Esophagus squamous epithelium (tissue), 4 donors: ENCODE measurements at regions not wholly inside any gene's neighbourhood (a gene's known extent, or its start where the extent isn't known, plus 50 kb on each side); places are given as distances from the start of the nearest gene placed in this dataset.

ENCODE experiments used
- POLR2A ChIP-seq, 4 donors: fragments of 450-650 bp; IDR thresholded peaks; one replicate each; pipeline ENCODE4 v1.6.1; 2017; ENCODE audit warnings: antibody characterized with exemption in 4 of 4, mild to moderate bottlenecking in 4 of 4, moderate library complexity in 3 of 4
- TF ChIP-seq, protein P1 (sequence below), 6 experiments: fragments of 450-650 bp in 4 of 6; fragments of 200-600 bp in 2 of 6; sonication (generic) in 2 of 6; IDR thresholded peaks; one replicate each; pipeline ENCODE4 v1.5.1; 2016 to 2019; ENCODE audit warnings: antibody characterized with exemption in 6 of 6, mild to moderate bottlenecking in 4 of 6, moderate library complexity in 4 of 6

DNA sequence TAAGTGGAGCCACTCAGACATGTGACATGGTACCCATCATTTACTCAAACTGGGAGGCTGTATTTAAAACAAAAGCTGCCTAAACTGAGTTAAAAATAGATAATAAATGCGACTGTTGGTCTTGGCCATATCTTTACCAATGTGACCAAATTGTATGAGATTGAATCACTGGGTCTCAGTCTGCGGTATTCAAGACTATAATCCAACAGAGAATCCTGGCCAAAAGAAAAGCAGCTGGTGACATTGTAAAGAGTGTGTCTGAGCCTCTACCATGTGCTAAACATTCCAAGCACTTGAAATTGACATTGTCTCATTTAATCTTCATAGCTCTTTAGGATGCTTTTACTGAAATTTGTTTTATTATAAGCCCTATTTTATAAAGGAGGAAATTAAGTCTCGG is 282.6 kb downstream of the ZNF608 start:
- TF ChIP-seq, protein P1, sequence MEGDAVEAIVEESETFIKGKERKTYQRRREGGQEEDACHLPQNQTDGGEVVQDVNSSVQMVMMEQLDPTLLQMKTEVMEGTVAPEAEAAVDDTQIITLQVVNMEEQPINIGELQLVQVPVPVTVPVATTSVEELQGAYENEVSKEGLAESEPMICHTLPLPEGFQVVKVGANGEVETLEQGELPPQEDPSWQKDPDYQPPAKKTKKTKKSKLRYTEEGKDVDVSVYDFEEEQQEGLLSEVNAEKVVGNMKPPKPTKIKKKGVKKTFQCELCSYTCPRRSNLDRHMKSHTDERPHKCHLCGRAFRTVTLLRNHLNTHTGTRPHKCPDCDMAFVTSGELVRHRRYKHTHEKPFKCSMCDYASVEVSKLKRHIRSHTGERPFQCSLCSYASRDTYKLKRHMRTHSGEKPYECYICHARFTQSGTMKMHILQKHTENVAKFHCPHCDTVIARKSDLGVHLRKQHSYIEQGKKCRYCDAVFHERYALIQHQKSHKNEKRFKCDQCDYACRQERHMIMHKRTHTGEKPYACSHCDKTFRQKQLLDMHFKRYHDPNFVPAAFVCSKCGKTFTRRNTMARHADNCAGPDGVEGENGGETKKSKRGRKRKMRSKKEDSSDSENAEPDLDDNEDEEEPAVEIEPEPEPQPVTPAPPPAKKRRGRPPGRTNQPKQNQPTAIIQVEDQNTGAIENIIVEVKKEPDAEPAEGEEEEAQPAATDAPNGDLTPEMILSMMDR (IDR thresholded peaks at IDR 0.05) = no peak
- TF ChIP-seq POLR2A (IDR thresholded peaks at IDR 0.05) = no peak
